Activated naive CD4-positive, alpha-beta T cell (primary cell): ENCODE measurements at regions not wholly inside any gene's neighbourhood (a gene's known extent, or its start where the extent isn't known, plus 50 kb on each side); places are given as distances from the start of the nearest gene placed in this dataset.
"Not testable (repeated sequence)": the region's sequence is repeated elsewhere in the genome, so short reads cannot be mapped to it uniquely, and the experiment has no call there.

Experiments used
- DNase-seq, 4 experiments: peaks; one replicate each; lab custom pipeline; 2025; lab: John Stamatoyannopoulos, UW

- DNase-seq = no peak
These were observed 192.9 kb upstream of the TBL1X start for GRCh38 chrX:9271789-9272525.

- no peak for DNase-seq
These were observed 191.1 kb upstream of the TBL1X start for GRCh38 chrX:9273744-9274143.

GRCh38 chrX:9278475-9279233 lies 186.2 kb upstream of the TBL1X start:
- DNase-seq = no peak

GRCh38 chrX:9279234-9279544 lies 185.7 kb upstream of the TBL1X start:
- DNase-seq = no peak

- DNase-seq = no peak
These were observed 184.0 kb upstream of the TBL1X start for GRCh38 chrX:9280831-9281230.

GRCh38 chrX:9282325-9282724 lies 182.5 kb upstream of the TBL1X start:
- no peak for DNase-seq

- DNase-seq = peak in 3 of 4 experiments; percentile 6 to 12 (median 11)
These were observed 179.5 kb upstream of the TBL1X start for GRCh38 chrX:9285342-9285771.

- no peak for DNase-seq
These were observed 178.6 kb upstream of the TBL1X start for GRCh38 chrX:9286234-9286633.

- no peak for DNase-seq
These were observed 173.2 kb upstream of the TBL1X start for GRCh38 chrX:9291629-9292028.

- DNase-seq = no peak
These were observed 171.8 kb upstream of the TBL1X start for GRCh38 chrX:9293051-9293496.

- no peak for DNase-seq
These were observed 171.0 kb upstream of the TBL1X start for GRCh38 chrX:9293903-9294302.

GRCh38 chrX:9295551-9295950 lies 169.3 kb upstream of the TBL1X start:
- no peak for DNase-seq

GRCh38 chrX:9298221-9298620 lies 166.6 kb upstream of the TBL1X start:
- no peak for DNase-seq

GRCh38 chrX:9299681-9300080 lies 165.2 kb upstream of the TBL1X start:
- DNase-seq = not testable (repeated sequence)

- DNase-seq = no peak
These were observed 163.0 kb upstream of the TBL1X start for GRCh38 chrX:9301836-9302235.

GRCh38 chrX:9302381-9302780 lies 162.5 kb upstream of the TBL1X start:
- DNase-seq = no peak

- no peak for DNase-seq
These were observed 156.4 kb upstream of the TBL1X start for GRCh38 chrX:9308426-9308825.

GRCh38 chrX:9310616-9311015 lies 154.2 kb upstream of the TBL1X start:
- DNase-seq = no peak

GRCh38 chrX:9311421-9312160 lies 153.3 kb upstream of the TBL1X start:
- no peak for DNase-seq

GRCh38 chrX:9312922-9313867 lies 151.7 kb upstream of the TBL1X start:
- DNase-seq = peak; percentile 33 to 71 (median 60)

GRCh38 chrX:9315086-9315485 lies 149.8 kb upstream of the TBL1X start:
- DNase-seq = no peak

GRCh38 chrX:9316096-9316495 lies 148.8 kb upstream of the TBL1X start:
- no peak for DNase-seq
